ENCODE measurements at regions not wholly inside any gene's neighbourhood (a gene's known extent, or its start where the extent isn't known, plus 50 kb on each side); places are given as distances from the start of the nearest gene placed in this dataset.

DNA sequence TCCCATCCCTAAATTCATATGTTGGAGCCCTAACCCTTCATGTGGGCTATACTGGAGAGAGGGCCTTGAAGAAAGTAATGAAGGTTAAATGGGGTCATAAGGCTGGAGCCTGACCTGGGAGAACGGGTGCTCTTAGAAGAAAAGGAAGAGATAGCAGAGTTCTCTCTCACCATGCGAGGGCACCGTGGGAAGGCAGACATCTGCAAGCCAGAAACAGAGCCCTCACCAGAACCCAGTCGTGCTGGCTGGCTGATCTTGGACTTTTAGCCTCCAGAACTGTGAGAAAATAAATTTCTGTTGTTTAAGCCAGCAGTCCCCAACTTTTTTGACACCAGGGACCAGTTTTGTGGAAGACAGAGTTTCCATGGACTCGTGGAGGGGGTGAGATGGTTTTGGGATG lies 149.3 kb downstream of the ATP23 start:
- TF ChIP-seq TEAD4 (IDR thresholded peaks at IDR 0.05) (no peak), EP300 (IDR thresholded peaks at IDR 0.05; ENCODE audit: borderline replicate concordance) (no peak), YY1 (IDR thresholded peaks at IDR 0.05; ENCODE audit: low read depth) (no peak), NFIC (IDR thresholded peaks at IDR 0.05) (no peak), RAD21 (IDR thresholded peaks at IDR 0.05; ENCODE audit: low read depth) (no peak), CEBPB (IDR thresholded peaks at IDR 0.05) (no peak), TCF12 (IDR thresholded peaks at IDR 0.05; ENCODE audit: low read depth) (no peak), ZBTB7A (IDR thresholded peaks at IDR 0.05; ENCODE audit: low read depth) (no peak), CREB1 (IDR thresholded peaks at IDR 0.05; ENCODE audit: low read depth) (no peak), FOXM1 (IDR thresholded peaks at IDR 0.05; ENCODE audit: borderline replicate concordance, low read depth) (no peak), EGR1 (IDR thresholded peaks at IDR 0.05) (no peak), TAF1 (IDR thresholded peaks at IDR 0.05; ENCODE audit: low read depth) (no peak)
- TF ChIP-seq, protein P1, sequence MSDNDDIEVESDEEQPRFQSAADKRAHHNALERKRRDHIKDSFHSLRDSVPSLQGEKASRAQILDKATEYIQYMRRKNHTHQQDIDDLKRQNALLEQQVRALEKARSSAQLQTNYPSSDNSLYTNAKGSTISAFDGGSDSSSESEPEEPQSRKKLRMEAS (IDR thresholded peaks at IDR 0.05), result no peak
- TF ChIP-seq, protein P2, sequence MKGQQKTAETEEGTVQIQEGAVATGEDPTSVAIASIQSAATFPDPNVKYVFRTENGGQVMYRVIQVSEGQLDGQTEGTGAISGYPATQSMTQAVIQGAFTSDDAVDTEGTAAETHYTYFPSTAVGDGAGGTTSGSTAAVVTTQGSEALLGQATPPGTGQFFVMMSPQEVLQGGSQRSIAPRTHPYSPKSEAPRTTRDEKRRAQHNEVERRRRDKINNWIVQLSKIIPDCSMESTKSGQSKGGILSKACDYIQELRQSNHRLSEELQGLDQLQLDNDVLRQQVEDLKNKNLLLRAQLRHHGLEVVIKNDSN (IDR thresholded peaks at IDR 0.05), result no peak
- TF ChIP-seq, protein P3, sequence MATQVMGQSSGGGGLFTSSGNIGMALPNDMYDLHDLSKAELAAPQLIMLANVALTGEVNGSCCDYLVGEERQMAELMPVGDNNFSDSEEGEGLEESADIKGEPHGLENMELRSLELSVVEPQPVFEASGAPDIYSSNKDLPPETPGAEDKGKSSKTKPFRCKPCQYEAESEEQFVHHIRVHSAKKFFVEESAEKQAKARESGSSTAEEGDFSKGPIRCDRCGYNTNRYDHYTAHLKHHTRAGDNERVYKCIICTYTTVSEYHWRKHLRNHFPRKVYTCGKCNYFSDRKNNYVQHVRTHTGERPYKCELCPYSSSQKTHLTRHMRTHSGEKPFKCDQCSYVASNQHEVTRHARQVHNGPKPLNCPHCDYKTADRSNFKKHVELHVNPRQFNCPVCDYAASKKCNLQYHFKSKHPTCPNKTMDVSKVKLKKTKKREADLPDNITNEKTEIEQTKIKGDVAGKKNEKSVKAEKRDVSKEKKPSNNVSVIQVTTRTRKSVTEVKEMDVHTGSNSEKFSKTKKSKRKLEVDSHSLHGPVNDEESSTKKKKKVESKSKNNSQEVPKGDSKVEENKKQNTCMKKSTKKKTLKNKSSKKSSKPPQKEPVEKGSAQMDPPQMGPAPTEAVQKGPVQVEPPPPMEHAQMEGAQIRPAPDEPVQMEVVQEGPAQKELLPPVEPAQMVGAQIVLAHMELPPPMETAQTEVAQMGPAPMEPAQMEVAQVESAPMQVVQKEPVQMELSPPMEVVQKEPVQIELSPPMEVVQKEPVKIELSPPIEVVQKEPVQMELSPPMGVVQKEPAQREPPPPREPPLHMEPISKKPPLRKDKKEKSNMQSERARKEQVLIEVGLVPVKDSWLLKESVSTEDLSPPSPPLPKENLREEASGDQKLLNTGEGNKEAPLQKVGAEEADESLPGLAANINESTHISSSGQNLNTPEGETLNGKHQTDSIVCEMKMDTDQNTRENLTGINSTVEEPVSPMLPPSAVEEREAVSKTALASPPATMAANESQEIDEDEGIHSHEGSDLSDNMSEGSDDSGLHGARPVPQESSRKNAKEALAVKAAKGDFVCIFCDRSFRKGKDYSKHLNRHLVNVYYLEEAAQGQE (IDR thresholded peaks at IDR 0.05; ENCODE audit: low read depth), result no peak

DNA sequence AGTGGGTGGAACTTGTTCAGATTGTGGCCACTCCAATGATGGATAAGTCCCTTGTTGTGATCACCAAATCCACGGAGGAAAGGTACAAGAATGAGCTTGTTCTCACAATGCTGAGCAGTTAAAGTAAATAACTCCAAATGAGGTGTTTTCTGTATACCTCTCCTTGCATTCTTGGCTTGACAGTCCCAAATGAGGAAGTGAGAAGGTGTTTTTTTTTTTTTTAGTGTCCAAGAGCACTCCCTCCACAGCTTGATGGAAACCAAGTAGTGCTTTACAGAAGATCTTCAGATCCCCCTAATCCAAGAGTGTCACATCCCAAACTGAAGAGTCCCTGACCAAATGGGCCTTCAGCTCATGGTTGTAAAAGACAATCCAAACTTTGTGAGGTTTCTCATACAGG lies 153.6 kb downstream of the ATP23 start:
- TF ChIP-seq ZBTB7A (IDR thresholded peaks at IDR 0.05; ENCODE audit: low read depth) (no peak), YY1 (IDR thresholded peaks at IDR 0.05; ENCODE audit: low read depth) (no peak), TEAD4 (IDR thresholded peaks at IDR 0.05) (no peak), CEBPB (IDR thresholded peaks at IDR 0.05) (no peak), TCF12 (IDR thresholded peaks at IDR 0.05; ENCODE audit: low read depth) (no peak), CREB1 (IDR thresholded peaks at IDR 0.05; ENCODE audit: low read depth) (no peak), EGR1 (IDR thresholded peaks at IDR 0.05) (no peak), NFIC (IDR thresholded peaks at IDR 0.05) (no peak), TAF1 (IDR thresholded peaks at IDR 0.05; ENCODE audit: low read depth) (no peak), RAD21 (IDR thresholded peaks at IDR 0.05; ENCODE audit: low read depth) (no peak), FOXM1 (IDR thresholded peaks at IDR 0.05; ENCODE audit: borderline replicate concordance, low read depth) (no peak), EP300 (IDR thresholded peaks at IDR 0.05; ENCODE audit: borderline replicate concordance) (no peak)
- TF ChIP-seq, protein P1 (IDR thresholded peaks at IDR 0.05), result no peak
- TF ChIP-seq, protein P3 (IDR thresholded peaks at IDR 0.05; ENCODE audit: low read depth), result no peak
- TF ChIP-seq, protein P2 (IDR thresholded peaks at IDR 0.05), result no peak

DNA sequence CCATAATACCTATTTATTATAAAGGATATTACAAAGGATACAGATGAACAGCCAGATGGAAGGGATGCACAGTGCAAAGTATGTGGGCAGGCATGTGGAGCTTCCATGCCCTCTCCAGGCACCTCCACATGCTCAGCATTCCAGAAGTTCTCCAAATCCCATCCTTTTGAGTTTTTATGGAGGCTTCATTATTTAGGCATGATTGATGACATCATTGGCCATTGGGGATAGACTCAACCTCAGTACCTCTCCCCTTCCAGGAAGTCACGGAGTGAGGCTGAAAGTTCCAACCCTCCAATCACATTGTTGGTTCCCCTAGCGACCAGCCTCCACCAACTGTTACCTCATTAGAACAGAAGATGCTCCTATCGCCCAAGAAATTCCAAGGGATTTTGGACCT lies 156.4 kb downstream of the ATP23 start:
- TF ChIP-seq, protein P3 (IDR thresholded peaks at IDR 0.05; ENCODE audit: low read depth), result no peak
- no peak for TF ChIP-seq CEBPB (IDR thresholded peaks at IDR 0.05)
- TF ChIP-seq CREB1 (IDR thresholded peaks at IDR 0.05; ENCODE audit: low read depth), result no peak
- TF ChIP-seq NFIC (IDR thresholded peaks at IDR 0.05), result no peak
- TF ChIP-seq, protein P1 (IDR thresholded peaks at IDR 0.05), result no peak
- no peak for TF ChIP-seq ZBTB7A (IDR thresholded peaks at IDR 0.05; ENCODE audit: low read depth)
- no peak for TF ChIP-seq FOXM1 (IDR thresholded peaks at IDR 0.05; ENCODE audit: borderline replicate concordance, low read depth)
- no peak for TF ChIP-seq YY1 (IDR thresholded peaks at IDR 0.05; ENCODE audit: low read depth)

DNA sequence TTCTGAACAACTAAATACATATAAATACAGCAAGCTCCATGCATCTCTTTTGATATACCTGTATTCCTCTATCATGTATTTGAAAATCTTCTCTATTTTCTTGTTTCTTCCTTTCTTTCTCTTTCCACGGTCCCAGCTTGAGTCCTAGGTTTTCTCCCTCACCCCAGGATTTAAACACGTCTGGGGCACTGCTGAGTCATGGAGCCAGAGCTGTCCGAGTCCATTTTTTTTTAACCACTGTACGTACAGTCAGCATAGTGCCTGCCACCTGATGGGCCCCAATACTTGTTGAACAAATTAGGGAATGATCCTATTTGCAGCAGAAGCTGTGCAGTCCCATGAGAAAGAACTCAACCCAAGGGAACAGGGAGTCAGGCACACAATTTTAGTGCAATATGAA lies 158.1 kb downstream of the ATP23 start:
- TF ChIP-seq, protein P3 (IDR thresholded peaks at IDR 0.05; ENCODE audit: low read depth), result no peak
- no peak for TF ChIP-seq EGR1 (IDR thresholded peaks at IDR 0.05)
- no peak for TF ChIP-seq TCF12 (IDR thresholded peaks at IDR 0.05; ENCODE audit: low read depth)
- no peak for TF ChIP-seq TEAD4 (IDR thresholded peaks at IDR 0.05)
- TF ChIP-seq EP300 (IDR thresholded peaks at IDR 0.05; ENCODE audit: borderline replicate concordance), result no peak
- no peak for TF ChIP-seq TAF1 (IDR thresholded peaks at IDR 0.05; ENCODE audit: low read depth)
- TF ChIP-seq FOXM1 (IDR thresholded peaks at IDR 0.05; ENCODE audit: borderline replicate concordance, low read depth), result no peak
- TF ChIP-seq CREB1 (IDR thresholded peaks at IDR 0.05; ENCODE audit: low read depth), result no peak

Data from Ishikawa (cell line).